Duodenal mucosa (tissue), 2 donors: ENCODE measurements at regions not wholly inside any gene's neighbourhood (a gene's known extent, or its start where the extent isn't known, plus 50 kb on each side); places are given as distances from the start of the nearest gene placed in this dataset.

Source experiments
- H3K27ac ChIP-seq: one replicate; pipeline ENCODE4 v1.7.0; 2013; ENCODE audit warnings: low read depth, low read length
- H3K27me3 ChIP-seq, 2 donors: one replicate each; pipeline ENCODE4 v1.7.0; 2013; ENCODE audit warnings: low read length in 2 of 2, control low read depth in 1 of 2; ENCODE audit not compliant: insufficient read depth in 2 of 2, control insufficient read depth in 1 of 2
- H3K36me3 ChIP-seq, 2 donors: one replicate each; pipeline ENCODE4 v1.7.0; 2013; ENCODE audit warnings: low read length in 2 of 2, control low read depth in 1 of 2; ENCODE audit not compliant: insufficient read depth in 2 of 2, control insufficient read depth in 1 of 2
- H3K4me1 ChIP-seq, 2 donors: one replicate each; pipeline ENCODE4 v1.7.0; 2013; ENCODE audit warnings: low read length in 2 of 2, control low read depth in 1 of 2; ENCODE audit not compliant: insufficient read depth in 2 of 2, control insufficient read depth in 1 of 2
- H3K4me3 ChIP-seq, 2 donors: one replicate each; pipeline ENCODE4 v1.7.0; 2013; ENCODE audit warnings: low read length in 2 of 2, low read depth in 1 of 2
- H3K9ac ChIP-seq, 2 donors: one replicate each; pipeline ENCODE4 v1.7.0; 2013; ENCODE audit warnings: low read length in 2 of 2, low read depth in 1 of 2
- H3K9me3 ChIP-seq, 2 donors: one replicate each; pipeline ENCODE4 v1.7.0; 2013; ENCODE audit warnings: low read length in 2 of 2, control low read depth in 1 of 2; ENCODE audit not compliant: control insufficient read depth in 1 of 2

GRCh38 chr10:130380056-130380455, 243.9 kb downstream of the GLRX3 start:
- no peak overlapping the region for H3K27ac ChIP-seq
- no peak overlapping the region for H3K4me3 ChIP-seq
- H3K36me3 ChIP-seq: no peaks in the 10 kb centered on the region
- no peaks in the 10 kb centered on the region for H3K4me1 ChIP-seq
- no peak overlapping the region for H3K9ac ChIP-seq
- H3K27me3 ChIP-seq: no peaks in the 10 kb centered on the region
- H3K9me3 ChIP-seq: peaks cover 2 to 4% of the 10 kb centered on the region in 2 donors

DNA sequence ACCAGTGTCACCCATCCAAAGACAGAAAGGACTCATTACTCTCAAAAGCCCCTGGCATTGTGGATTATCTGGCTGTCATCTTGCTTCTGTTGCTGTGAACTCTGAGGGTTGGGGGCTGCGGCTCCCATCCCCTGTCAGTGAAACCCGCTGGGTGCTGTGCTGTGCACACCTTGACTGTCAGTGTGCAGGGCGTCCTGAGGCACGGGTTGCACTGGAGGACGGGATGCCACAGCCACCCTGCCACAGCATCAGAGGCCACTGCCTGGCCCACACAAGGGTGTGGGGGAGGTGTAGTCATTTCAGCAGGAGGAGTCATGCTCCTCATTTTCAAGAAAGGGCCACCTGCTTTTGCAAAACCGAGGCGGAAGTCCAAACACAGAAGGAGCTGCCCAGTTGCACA, 245.8 kb downstream of the GLRX3 start:
- no peak overlapping the region for H3K27ac ChIP-seq
- no peak overlapping the region for H3K4me3 ChIP-seq
- no peak overlapping the region for H3K9ac ChIP-seq
- H3K36me3 ChIP-seq: no peaks in the 10 kb centered on the region
- no peaks in the 10 kb centered on the region for H3K27me3 ChIP-seq
- peaks cover 2 to 4% of the 10 kb centered on the region in 2 donors for H3K9me3 ChIP-seq
- no peaks in the 10 kb centered on the region for H3K4me1 ChIP-seq

- no peak overlapping the region for H3K27ac ChIP-seq
- H3K27me3 ChIP-seq: no peaks in the 10 kb centered on the region
- no peaks in the 10 kb centered on the region for H3K4me1 ChIP-seq
- H3K4me3 ChIP-seq: no peak overlapping the region
- H3K36me3 ChIP-seq: no peaks in the 10 kb centered on the region
- H3K9me3 ChIP-seq: peaks cover 7% of the 10 kb centered on the region in 2 donors
- no peak overlapping the region for H3K9ac ChIP-seq
These were observed 251.9 kb downstream of the GLRX3 start for GRCh38 chr10:130387936-130388580.

DNA sequence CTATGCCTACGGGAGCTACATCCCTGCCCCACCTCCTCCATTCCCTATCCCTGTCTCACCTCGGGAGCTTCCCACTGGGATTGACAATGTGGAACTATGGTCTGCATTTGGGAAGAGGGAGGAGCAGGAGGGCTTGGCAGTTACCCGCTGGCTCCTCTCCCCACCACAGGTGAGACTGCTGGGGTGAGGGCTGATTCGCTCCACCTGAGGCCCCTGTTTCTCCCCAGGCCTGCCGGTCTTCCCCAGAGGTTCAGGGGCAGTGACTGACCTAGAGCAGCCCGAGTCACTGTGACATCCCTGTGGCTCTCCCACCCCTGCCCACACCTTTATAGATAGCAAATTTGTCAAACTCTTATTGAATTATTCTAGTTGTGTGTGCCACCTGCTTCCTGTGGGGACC, 252.6 kb downstream of the GLRX3 start:
- no peaks in the 10 kb centered on the region for H3K4me1 ChIP-seq
- no peak overlapping the region for H3K4me3 ChIP-seq
- no peak overlapping the region for H3K27ac ChIP-seq
- H3K36me3 ChIP-seq: no peaks in the 10 kb centered on the region
- H3K27me3 ChIP-seq: no peaks in the 10 kb centered on the region
- H3K9me3 ChIP-seq: peaks cover 7 to 10% of the 10 kb centered on the region in 2 donors
- H3K9ac ChIP-seq: no peak overlapping the region

DNA sequence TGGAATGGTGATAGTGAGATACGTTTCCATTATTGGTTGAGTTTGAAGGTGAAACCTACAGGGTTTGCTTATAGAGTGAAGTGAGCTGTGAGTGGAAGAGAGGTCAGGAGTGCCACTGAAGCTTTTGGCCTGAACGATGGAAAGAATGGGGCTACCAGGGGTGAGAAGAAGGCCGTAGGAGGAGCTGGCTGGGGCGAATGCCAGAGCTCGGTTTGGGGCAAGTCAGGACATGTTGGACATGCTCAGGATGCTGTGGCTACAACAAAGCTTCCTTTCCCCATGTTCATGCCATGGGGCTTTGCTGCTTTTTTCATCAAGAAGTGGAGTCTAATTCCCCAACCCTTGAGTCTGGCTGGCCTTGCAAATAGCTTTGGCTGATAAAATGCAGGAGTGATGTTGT, 253.7 kb downstream of the GLRX3 start:
- H3K9ac ChIP-seq: no peak overlapping the region
- no peaks in the 10 kb centered on the region for H3K36me3 ChIP-seq
- H3K4me3 ChIP-seq: no peak overlapping the region
- H3K27me3 ChIP-seq: no peaks in the 10 kb centered on the region
- peaks cover 9% of the 10 kb centered on the region in 2 donors for H3K9me3 ChIP-seq
- H3K4me1 ChIP-seq: no peaks in the 10 kb centered on the region
- no peak overlapping the region for H3K27ac ChIP-seq

- Histone ChIP-seq H3K27me3 (no peaks in the 10 kb centered on the region), H3K27ac (no peak overlapping the region), H3K4me1 (no peaks in the 10 kb centered on the region), H3K36me3 (no peaks in the 10 kb centered on the region), H3K4me3 (no peak overlapping the region), H3K9ac (no peak overlapping the region), H3K9me3 (peaks cover 19 to 22% of the 10 kb centered on the region in 2 donors)
These were observed 255.8 kb downstream of the GLRX3 start for GRCh38 chr10:130392031-130392430.

DNA sequence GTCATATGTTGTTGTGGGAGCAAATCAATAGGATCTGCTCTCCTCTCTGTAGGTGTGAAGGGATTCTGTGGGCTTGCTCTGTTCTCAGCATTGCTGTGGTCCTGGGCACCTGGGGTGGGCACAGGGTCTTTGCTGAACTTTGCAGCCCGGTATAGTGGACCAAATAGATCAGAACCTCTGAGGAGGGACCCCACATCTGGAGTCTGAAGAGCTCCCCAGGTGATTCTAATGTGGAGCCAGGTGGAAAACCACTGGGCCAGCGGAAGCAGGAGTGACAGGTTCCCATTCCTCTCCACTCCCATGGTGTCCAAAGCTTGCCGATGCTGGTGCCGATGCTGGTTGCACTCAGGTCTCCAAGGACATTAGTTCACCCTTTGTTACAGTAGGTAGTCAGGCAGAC, 257.2 kb downstream of the GLRX3 start:
- peaks cover 14 to 19% of the 10 kb centered on the region in 2 donors for H3K9me3 ChIP-seq
- no peaks in the 10 kb centered on the region for H3K4me1 ChIP-seq
- no peaks in the 10 kb centered on the region for H3K27me3 ChIP-seq
- no peak overlapping the region for H3K9ac ChIP-seq
- no peaks in the 10 kb centered on the region for H3K36me3 ChIP-seq
- no peak overlapping the region for H3K4me3 ChIP-seq
- no peak overlapping the region for H3K27ac ChIP-seq

- Histone ChIP-seq H3K4me1 (no peaks in the 10 kb centered on the region), H3K9ac (no peak overlapping the region), H3K4me3 (no peak overlapping the region), H3K9me3 (peaks cover 14 to 19% of the 10 kb centered on the region in 2 donors), H3K27ac (no peak overlapping the region), H3K36me3 (no peaks in the 10 kb centered on the region), H3K27me3 (no peaks in the 10 kb centered on the region)
These were observed 258.6 kb downstream of the GLRX3 start for GRCh38 chr10:130394832-130395231.

DNA sequence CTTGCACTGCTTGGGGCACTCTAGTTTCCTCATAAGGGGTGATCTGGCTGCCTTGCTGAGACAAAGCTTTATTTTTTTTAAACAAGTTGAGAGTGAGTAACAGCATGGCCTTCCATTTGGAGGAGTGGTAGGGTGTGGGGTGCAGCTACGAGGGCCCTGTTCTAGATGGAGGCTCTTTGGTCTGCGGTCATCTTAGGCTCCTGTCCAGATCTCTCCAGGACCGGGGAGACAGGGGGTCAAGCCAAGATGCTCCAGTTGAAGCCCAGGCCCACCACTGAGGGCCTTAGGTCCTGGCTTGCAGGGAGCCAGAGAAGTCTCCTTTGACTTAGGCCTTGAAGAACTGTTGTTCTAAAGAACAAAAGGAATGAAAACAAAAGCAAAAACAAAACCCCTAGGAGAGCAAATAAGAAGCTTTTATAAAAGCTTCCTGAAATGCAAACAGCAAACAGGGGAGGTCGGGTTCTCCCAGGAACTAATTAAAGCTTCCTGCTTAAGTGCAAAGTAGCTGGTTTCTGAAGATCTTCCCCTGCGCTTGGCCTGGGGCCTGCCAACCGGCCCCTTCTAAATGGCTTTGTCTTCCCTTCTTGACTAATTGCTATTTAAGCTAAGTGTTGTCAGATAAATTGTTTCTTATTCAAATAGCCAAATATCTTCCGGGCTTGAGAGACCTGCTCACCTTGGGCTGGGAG, 259.2 kb downstream of the GLRX3 start:
- H3K27me3 ChIP-seq: no peaks in the 10 kb centered on the region
- no peak overlapping the region for H3K27ac ChIP-seq
- H3K9ac ChIP-seq: no peak overlapping the region

DNA sequence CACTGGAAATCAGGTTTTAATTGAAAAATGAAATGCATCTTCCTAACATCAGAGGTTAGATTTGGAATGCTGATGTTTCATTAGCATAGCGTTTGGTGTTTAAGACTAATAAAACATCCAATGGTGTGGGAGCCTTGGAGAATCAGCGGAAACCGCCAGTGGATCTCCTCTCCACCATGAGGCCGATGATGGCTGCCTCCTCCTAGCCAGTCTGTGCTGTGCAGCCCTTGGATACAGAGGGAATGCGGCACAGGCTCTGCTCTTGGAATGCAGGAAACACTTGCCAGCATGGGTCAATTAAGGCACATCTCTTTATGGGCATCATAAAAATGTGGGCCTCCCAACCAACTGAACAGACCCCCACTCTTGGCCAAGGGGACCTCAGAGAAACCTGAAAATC, 259.9 kb downstream of the GLRX3 start:
- Histone ChIP-seq H3K27me3 (no peaks in the 10 kb centered on the region), H3K4me1 (no peaks in the 10 kb centered on the region), H3K4me3 (no peak overlapping the region), H3K27ac (no peak overlapping the region), H3K9me3 (peaks cover 14 to 19% of the 10 kb centered on the region in 2 donors), H3K36me3 (no peaks in the 10 kb centered on the region), H3K9ac (no peak overlapping the region)

More for the DNA sequence above, 259.2 kb downstream of the GLRX3 start:
- peaks cover 14 to 19% of the 10 kb centered on the region in 2 donors for H3K9me3 ChIP-seq
- H3K36me3 ChIP-seq: no peaks in the 10 kb centered on the region
- H3K4me3 ChIP-seq: no peak overlapping the region
- no peaks in the 10 kb centered on the region for H3K4me1 ChIP-seq
